ENCODE measurements at regions not wholly inside any gene's neighbourhood (a gene's known extent, or its start where the extent isn't known, plus 50 kb on each side); places are given as distances from the start of the nearest gene placed in this dataset.

GRCh38 chr3:73687106-73688004 lies 62.6 kb upstream of the PDZRN3 start:
- TF ChIP-seq EZH2 (IDR thresholded peaks at IDR 0.05; ENCODE audit: borderline replicate concordance, low read length) (no peak), CTCF (IDR thresholded peaks at IDR 0.05; ENCODE audit: low read length) (no peak)
